ENCODE measurements at regions not wholly inside any gene's neighbourhood (a gene's known extent, or its start where the extent isn't known, plus 50 kb on each side); places are given as distances from the start of the nearest gene placed in this dataset.

DNA sequence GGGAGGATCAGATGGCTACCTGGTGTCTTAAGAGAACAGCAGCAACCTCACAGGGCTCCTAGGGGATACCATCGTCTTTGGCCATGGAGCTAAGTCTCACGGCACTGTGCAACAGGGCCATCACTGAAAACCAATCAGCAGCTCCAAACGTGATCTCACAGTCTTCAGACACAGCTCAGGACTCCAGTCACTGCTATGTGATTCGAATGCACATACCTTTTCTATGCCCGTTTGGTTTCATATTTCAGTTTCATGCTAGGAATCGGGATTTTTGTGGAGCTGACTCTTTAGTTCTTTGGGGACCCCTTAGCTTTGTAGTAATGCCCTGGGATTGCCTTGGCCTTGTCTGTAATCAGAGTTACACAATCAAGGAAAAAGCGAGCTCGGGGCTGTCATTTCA, 162.8 kb upstream of the CDH11 start:
- no peak overlapping the region for H3K4me3 ChIP-seq (ENCODE audit: low read depth, low read length)
- DNase-seq (ENCODE audit: low read depth): peak; percentile 30
- TF ChIP-seq, protein P1, sequence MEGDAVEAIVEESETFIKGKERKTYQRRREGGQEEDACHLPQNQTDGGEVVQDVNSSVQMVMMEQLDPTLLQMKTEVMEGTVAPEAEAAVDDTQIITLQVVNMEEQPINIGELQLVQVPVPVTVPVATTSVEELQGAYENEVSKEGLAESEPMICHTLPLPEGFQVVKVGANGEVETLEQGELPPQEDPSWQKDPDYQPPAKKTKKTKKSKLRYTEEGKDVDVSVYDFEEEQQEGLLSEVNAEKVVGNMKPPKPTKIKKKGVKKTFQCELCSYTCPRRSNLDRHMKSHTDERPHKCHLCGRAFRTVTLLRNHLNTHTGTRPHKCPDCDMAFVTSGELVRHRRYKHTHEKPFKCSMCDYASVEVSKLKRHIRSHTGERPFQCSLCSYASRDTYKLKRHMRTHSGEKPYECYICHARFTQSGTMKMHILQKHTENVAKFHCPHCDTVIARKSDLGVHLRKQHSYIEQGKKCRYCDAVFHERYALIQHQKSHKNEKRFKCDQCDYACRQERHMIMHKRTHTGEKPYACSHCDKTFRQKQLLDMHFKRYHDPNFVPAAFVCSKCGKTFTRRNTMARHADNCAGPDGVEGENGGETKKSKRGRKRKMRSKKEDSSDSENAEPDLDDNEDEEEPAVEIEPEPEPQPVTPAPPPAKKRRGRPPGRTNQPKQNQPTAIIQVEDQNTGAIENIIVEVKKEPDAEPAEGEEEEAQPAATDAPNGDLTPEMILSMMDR (conservative IDR thresholded peaks at IDR 0.05; ENCODE audit: low read depth, low read length): no peak

DNA sequence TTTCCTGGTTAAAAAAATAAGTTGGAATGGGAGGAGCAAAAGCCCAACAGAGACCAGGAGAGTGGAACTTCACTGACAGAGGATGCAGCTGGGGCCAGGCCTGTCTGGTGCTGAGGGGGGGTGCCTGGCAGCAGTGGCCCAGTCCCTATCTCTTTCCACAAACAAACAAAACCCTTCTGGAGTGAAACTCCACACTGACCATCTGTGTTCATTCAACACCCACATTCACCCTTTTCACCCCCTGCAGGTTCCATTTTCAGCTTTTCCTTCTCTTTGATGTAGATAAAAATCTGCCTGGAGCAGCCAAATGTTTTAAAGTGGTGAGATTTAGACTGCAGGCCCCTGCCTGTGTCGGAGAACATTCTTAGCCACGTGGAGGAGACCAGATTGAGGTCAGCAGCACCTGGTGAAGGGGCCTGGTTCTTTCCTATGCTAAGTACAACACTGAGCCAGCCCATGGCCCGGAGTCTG, 161.4 kb upstream of the CDH11 start:
- H3K4me3 ChIP-seq (ENCODE audit: low read depth, low read length): no peak overlapping the region
- TF ChIP-seq, protein P1 (conservative IDR thresholded peaks at IDR 0.05; ENCODE audit: low read depth, low read length): no peak
- DNase-seq (ENCODE audit: low read depth): peak; percentile 53

DNA sequence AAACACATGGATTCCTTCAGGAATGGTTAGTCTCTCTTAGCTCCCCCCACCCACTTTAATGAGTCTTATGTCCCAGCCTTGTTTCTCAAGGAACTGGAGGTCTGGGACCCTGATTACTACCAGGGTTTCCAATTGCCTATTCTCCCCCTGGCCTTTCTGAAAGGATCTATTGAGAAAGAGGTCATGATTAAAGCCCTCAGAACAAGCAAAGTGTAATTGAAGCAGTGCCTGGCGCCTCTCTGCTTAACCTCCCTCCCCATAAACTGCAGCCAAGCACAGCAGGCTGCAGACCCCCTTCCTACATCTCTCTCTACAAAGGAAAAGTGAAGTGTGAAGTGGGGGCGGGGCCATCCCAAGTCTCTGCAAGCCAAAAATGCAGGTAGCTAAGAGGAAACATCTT, 159.7 kb upstream of the CDH11 start:
- TF ChIP-seq, protein P1 (conservative IDR thresholded peaks at IDR 0.05; ENCODE audit: low read depth, low read length): no peak
- no peak for DNase-seq (ENCODE audit: low read depth)
- no peak overlapping the region for H3K4me3 ChIP-seq (ENCODE audit: low read depth, low read length)

DNA sequence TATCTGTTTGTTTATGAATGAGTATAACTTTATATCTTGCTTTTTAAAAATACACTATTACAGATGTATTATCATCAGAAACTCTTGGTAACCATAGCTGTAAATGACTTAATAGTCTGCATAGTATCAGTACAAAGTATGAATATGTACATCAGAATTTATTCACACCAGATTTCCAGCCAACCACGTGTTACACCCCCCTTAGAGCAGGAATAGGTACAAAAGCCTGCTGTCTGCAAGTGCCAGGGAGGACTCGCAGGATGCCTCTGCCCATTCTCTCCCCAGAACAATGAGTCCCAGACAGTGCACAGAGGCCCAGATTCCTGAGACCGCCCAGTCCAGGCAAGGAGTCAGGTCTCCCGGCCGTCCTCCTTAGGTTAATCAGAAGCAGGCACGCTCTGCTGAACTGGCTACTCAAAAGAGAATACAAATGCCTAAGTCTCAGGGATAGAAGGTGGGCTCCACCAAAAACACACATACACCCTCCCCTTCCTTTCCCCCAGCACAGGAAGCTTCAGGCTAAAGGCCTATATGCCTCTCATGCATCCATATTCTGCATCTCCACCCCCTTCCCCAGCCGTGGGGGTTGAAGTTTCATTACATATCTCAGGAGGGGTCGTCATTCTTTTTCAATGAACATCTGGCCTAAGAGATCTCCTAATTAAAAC, 159.1 kb upstream of the CDH11 start:
- TF ChIP-seq, protein P1 (conservative IDR thresholded peaks at IDR 0.05; ENCODE audit: low read depth, low read length): no peak

DNA sequence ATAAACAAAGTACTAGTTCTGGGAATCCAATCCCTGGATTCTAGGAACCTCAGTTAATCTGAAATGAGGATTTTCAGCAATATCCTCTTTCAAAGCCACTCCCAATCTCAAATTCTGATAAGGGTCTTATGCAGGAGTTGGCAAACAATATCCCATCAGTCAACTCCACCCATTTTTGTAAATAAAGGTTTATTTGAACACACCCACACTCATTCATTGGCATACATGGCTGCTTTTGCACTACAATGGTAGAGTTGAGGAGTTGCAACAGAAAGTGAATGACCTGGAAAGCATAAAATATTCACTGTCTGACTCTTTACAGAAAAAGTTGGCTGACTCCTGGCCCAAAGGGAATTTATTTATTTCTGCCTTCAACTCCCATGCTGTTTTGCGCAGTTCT, 157.7 kb upstream of the CDH11 start:
- no peak overlapping the region for H3K4me3 ChIP-seq (ENCODE audit: low read depth, low read length)
- DNase-seq (ENCODE audit: low read depth): no peak
- TF ChIP-seq, protein P1 (conservative IDR thresholded peaks at IDR 0.05; ENCODE audit: low read depth, low read length): no peak

More for the DNA sequence above, 159.1 kb upstream of the CDH11 start:
- H3K4me3 ChIP-seq (ENCODE audit: low read depth, low read length): no peak overlapping the region
- DNase-seq (ENCODE audit: low read depth): no peak

DNA sequence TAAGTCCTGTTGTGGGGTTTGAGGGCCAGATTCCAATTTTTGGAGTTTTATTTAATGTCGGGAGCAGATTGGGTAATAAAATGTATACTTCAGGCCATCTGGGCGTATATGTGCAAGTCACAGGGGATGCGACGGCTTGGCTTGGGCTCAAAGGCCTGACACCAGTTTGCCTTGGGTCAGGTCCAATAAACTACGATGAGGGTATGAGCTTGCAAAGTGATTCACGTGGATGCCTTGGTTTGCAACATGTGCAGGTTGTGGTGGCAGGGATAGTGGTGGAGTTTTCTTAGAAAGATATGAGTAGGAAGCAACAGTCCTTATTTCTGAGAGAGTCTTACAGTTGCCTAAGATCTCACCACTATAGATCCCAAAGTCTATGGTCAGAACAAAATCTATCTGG, 157.0 kb upstream of the CDH11 start:
- TF ChIP-seq, protein P1 (conservative IDR thresholded peaks at IDR 0.05; ENCODE audit: low read depth, low read length): no peak
- DNase-seq (ENCODE audit: low read depth): no peak
- no peak overlapping the region for H3K4me3 ChIP-seq (ENCODE audit: low read depth, low read length)

DNA sequence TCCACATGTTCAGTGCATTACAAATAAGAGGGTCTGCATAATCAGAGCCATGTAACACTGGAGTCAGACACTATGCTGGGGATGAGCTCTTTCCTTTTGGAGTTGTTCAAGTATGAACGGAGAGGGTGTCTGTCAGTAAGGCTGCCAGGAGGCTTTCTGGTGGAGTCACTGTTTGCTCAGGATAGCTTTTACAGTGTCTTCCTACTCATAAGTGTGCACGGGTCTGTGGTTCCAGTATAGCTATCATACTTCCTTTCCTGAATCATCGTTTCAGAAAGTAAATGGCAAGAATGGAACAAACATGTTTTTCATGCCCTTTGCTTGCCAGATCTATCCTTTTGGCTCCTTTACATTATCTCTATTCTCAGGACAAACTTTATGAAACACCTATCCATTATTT, 152.7 kb upstream of the CDH11 start:
- H3K4me3 ChIP-seq (ENCODE audit: low read depth, low read length): no peak overlapping the region
- no peak for DNase-seq (ENCODE audit: low read depth)
- TF ChIP-seq, protein P1 (conservative IDR thresholded peaks at IDR 0.05; ENCODE audit: low read depth, low read length): no peak

Measured in choroid plexus epithelial cell (primary cell).